GM23248 (cell line): ENCODE measurements at regions not wholly inside any gene's neighbourhood (a gene's known extent, or its start where the extent isn't known, plus 50 kb on each side); places are given as distances from the start of the nearest gene placed in this dataset.

Source experiments
- DNase-seq: peaks from one replicate; pipeline ENCODE4 v3.0.0-alpha.2; 2015
- H2AFZ ChIP-seq: fragments of 200-600 bp; sonication (generic); 2 replicates; pipeline ENCODE4 v1.6.1; 2016; ENCODE audit warnings: antibody characterized with exemption
- H3F3A ChIP-seq: fragments of 200-600 bp; sonication (generic); 2 replicates; pipeline ENCODE4 v1.6.1; 2016; ENCODE audit warnings: mild to moderate bottlenecking, antibody characterized with exemption, mixed run types; ENCODE audit not compliant: insufficient read depth
- H3K27ac ChIP-seq: fragments of 200-600 bp; sonication (generic); 2 replicates; pipeline ENCODE4 v1.5.1; 2016; ENCODE audit warnings: mild to moderate bottlenecking
- H3K27me3 ChIP-seq: fragments of 200-600 bp; sonication (generic); replicated peaks from 2 replicates; pipeline ENCODE4 v1.6.1; 2016; ENCODE audit warnings: mild to moderate bottlenecking; ENCODE audit not compliant: insufficient read depth
- H3K36me3 ChIP-seq: fragments of 200-600 bp; sonication (generic); 2 replicates; pipeline ENCODE4 v1.6.1; 2016; ENCODE audit warnings: low read depth, mild to moderate bottlenecking
- H3K4me1 ChIP-seq: fragments of 200-600 bp; sonication (generic); 2 replicates; pipeline ENCODE4 v1.6.1; 2016; ENCODE audit warnings: mild to moderate bottlenecking; ENCODE audit not compliant: insufficient read depth
- H3K4me2 ChIP-seq: fragments of 200-600 bp; sonication (generic); one replicate; pipeline ENCODE4 v1.6.1; 2016; ENCODE audit warnings: mild to moderate bottlenecking; ENCODE audit not compliant: unreplicated experiment
- H3K4me3 ChIP-seq: fragments of 200-600 bp; sonication (generic); 2 replicates; pipeline ENCODE4 v1.5.1; 2016; ENCODE audit warnings: mild to moderate bottlenecking
- H3K79me2 ChIP-seq: fragments of 200-600 bp; sonication (generic); 2 replicates; pipeline ENCODE4 v1.6.1; 2016; ENCODE audit warnings: mild to moderate bottlenecking; ENCODE audit not compliant: insufficient read depth
- H3K9ac ChIP-seq: fragments of 200-600 bp; sonication (generic); 2 replicates; pipeline ENCODE4 v1.6.1; 2016; ENCODE audit warnings: mild to moderate bottlenecking
- H3K9me2 ChIP-seq: fragments of 200-600 bp; sonication (generic); 2 replicates; pipeline ENCODE4 v1.6.1; 2016; ENCODE audit warnings: mixed run types, mild to moderate bottlenecking, moderate library complexity; ENCODE audit not compliant: insufficient read depth
- H3K9me3 ChIP-seq: fragments of 200-600 bp; sonication (generic); one replicate; pipeline ENCODE4 v1.6.1; 2017; ENCODE audit warnings: low read depth
- H4K20me1 ChIP-seq: fragments of 200-600 bp; sonication (generic); 2 replicates; pipeline ENCODE4 v1.6.0; 2016; ENCODE audit not compliant: insufficient read depth
- EZH2 ChIP-seq: fragments of 200-600 bp; sonication (generic); IDR thresholded peaks from 2 replicates; pipeline ENCODE4 v1.6.1; 2018; ENCODE audit warnings: antibody characterized with exemption, mild to moderate bottlenecking; ENCODE audit not compliant: insufficient read depth, poor library complexity, severe bottlenecking
- EZH2phosphoT487 ChIP-seq: fragments of 200-600 bp; sonication (generic); IDR thresholded peaks from 2 replicates; pipeline ENCODE4 v1.6.1; 2018; ENCODE audit warnings: antibody characterized with exemption, moderate library complexity, mild to moderate bottlenecking, low read depth; ENCODE audit not compliant: insufficient read depth
- WGBS, 2 experiments: methylation state at CpG; one replicate each; pipeline ENCODE4 v1.1.6; 2015 to 2017; ENCODE audit warnings: low lambda C conversion rate in 2 of 2, low coverage in 1 of 2; ENCODE audit errors: missing lambda C conversion rate in 2 of 2; 5-methylcytosine and 5-hydroxymethylcytosine counted together
- in situ Hi-C: fragments of 300-500 bp; cut with MboI; formaldehyde crosslinking; loops from 2 replicates; pipeline ENCODE4 v1.15.0; 2020

- H3K27me3 ChIP-seq: no peaks in the 10 kb centered on the region
- no peak overlapping the region for H3K27ac ChIP-seq
- no peaks in the 10 kb centered on the region for H3F3A ChIP-seq
- H3K79me2 ChIP-seq: no peaks in the 10 kb centered on the region
- DNase-seq: no peak
- no peak overlapping the region for H3K9ac ChIP-seq
- no peak for TF ChIP-seq EZH2
- no peak for TF ChIP-seq EZH2phosphoT487
- no peak overlapping the region for H2AFZ ChIP-seq
- no peaks in the 10 kb centered on the region for H3K36me3 ChIP-seq
- no peak overlapping the region for H3K4me3 ChIP-seq
- no peaks in the 10 kb centered on the region for H3K9me3 ChIP-seq
- no peaks in the 10 kb centered on the region for H3K9me2 ChIP-seq
- no peaks in the 10 kb centered on the region for H3K4me1 ChIP-seq
- H4K20me1 ChIP-seq: no peaks in the 10 kb centered on the region
- H3K4me2 ChIP-seq: no peak overlapping the region
- in situ Hi-C loops: no loop called here
Measured at GRCh38 chr2:75324861-75325284, 125.6 kb upstream of the TACR1 start.

DNA sequence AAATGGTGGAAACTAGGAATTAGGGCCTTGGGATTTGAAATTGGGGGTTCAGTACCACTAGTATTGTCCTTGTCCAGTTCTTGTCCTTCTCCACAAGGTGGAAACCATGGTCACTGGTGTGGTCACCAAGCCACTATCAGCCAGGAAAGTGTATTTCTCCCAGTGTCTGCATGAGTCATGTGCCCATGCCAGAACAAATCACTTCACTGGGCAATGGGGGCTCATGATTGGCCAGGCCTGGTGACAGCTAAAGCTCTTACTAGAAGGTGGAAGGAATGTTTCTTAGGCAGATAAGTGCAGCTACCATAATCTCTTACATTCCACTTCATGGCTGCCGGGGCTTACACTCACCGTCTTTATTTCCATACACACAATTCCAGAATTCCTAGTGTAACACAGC lies 124.8 kb upstream of the TACR1 start:
- no peak overlapping the region for H3K4me2 ChIP-seq
- H3K27me3 ChIP-seq: no peaks in the 10 kb centered on the region
- no peaks in the 10 kb centered on the region for H3K4me1 ChIP-seq
- H3K9ac ChIP-seq: no peak overlapping the region
- TF ChIP-seq EZH2phosphoT487: no peak
- TF ChIP-seq EZH2: no peak
- H3K9me2 ChIP-seq: no peaks in the 10 kb centered on the region
- 96 to 100% methylated on average over 2 of the region's 2 CpGs for WGBS, 2 experiments
- no peak overlapping the region for H2AFZ ChIP-seq
- H3K36me3 ChIP-seq: no peaks in the 10 kb centered on the region
- H3K4me3 ChIP-seq: no peak overlapping the region
- no peaks in the 10 kb centered on the region for H3K79me2 ChIP-seq
- DNase-seq: peak; percentile 8
- H4K20me1 ChIP-seq: no peaks in the 10 kb centered on the region
- no peaks in the 10 kb centered on the region for H3K9me3 ChIP-seq
- H3K27ac ChIP-seq: no peak overlapping the region
- H3F3A ChIP-seq: no peaks in the 10 kb centered on the region
- in situ Hi-C loops: no loop called here

DNA sequence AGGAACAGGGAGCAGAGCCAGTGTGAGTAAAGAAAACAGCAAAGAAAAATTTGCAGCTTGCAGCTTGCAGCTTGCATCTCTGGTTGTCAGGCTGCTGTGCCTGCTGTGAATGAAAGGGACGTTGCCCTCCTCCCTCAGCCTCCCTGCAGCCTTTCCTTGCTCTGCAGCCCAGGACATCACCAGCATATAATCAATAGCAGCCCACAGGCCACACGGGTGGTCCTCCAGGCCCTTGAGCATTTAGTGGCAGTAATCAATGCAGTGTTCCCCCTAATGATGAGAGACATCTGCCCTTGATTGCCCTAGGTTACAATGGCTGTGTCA lies 122.2 kb upstream of the TACR1 start:
- Histone ChIP-seq H3K79me2 (no peaks in the 10 kb centered on the region), H3K27ac (no peak overlapping the region), H3K9me3 (no peaks in the 10 kb centered on the region), H3K36me3 (no peaks in the 10 kb centered on the region), H3K9me2 (no peaks in the 10 kb centered on the region), H3K27me3 (no peaks in the 10 kb centered on the region), H3F3A (no peaks in the 10 kb centered on the region), H2AFZ (no peak overlapping the region), H3K9ac (no peak overlapping the region), H3K4me1 (no peaks in the 10 kb centered on the region), H4K20me1 (no peaks in the 10 kb centered on the region), H3K4me3 (no peak overlapping the region), H3K4me2 (no peak overlapping the region)
- 23 to 26% methylated on average over 2 of the region's 2 CpGs for WGBS, 2 experiments
- TF ChIP-seq EZH2phosphoT487 (no peak), EZH2 (no peak)
- in situ Hi-C loops: no loop called here
- DNase-seq: no peak

GRCh38 chr2:75320898-75321598 lies 121.7 kb upstream of the TACR1 start:
- Histone ChIP-seq H3K4me1 (no peaks in the 10 kb centered on the region), H3K9ac (no peak overlapping the region), H3K9me2 (no peaks in the 10 kb centered on the region), H3K27ac (no peak overlapping the region), H4K20me1 (no peaks in the 10 kb centered on the region), H2AFZ (no peak overlapping the region), H3K27me3 (no peaks in the 10 kb centered on the region), H3F3A (no peaks in the 10 kb centered on the region), H3K4me3 (no peak overlapping the region), H3K9me3 (no peaks in the 10 kb centered on the region), H3K79me2 (no peaks in the 10 kb centered on the region), H3K4me2 (no peak overlapping the region), H3K36me3 (no peaks in the 10 kb centered on the region)
- TF ChIP-seq EZH2 (no peak), EZH2phosphoT487 (no peak)
- in situ Hi-C loops: no loop called here
- DNase-seq: no peak
- WGBS, 2 experiments: 67 to 69% methylated on average over 4 of the region's 4 CpGs

- in situ Hi-C loops: no loop called here
- Histone ChIP-seq H3K9ac (no peak overlapping the region), H3K4me2 (no peak overlapping the region), H2AFZ (no peak overlapping the region), H3K4me1 (no peaks in the 10 kb centered on the region), H3K27ac (no peak overlapping the region), H3K9me2 (no peaks in the 10 kb centered on the region), H3F3A (no peaks in the 10 kb centered on the region), H3K36me3 (no peaks in the 10 kb centered on the region), H4K20me1 (no peaks in the 10 kb centered on the region), H3K79me2 (no peaks in the 10 kb centered on the region), H3K27me3 (no peaks in the 10 kb centered on the region), H3K9me3 (no peaks in the 10 kb centered on the region), H3K4me3 (no peak overlapping the region)
- DNase-seq: no peak
- no peak for TF ChIP-seq EZH2
- no peak for TF ChIP-seq EZH2phosphoT487
- WGBS, 2 experiments: 64 to 72% methylated on average over 2 of the region's 2 CpGs
Measured at GRCh38 chr2:75319951-75320350, 120.6 kb upstream of the TACR1 start.
